ENCODE measurements at regions not wholly inside any gene's neighbourhood (a gene's known extent, or its start where the extent isn't known, plus 50 kb on each side); places are given as distances from the start of the nearest gene placed in this dataset.

GRCh38 chr4:56215141-56215783 is 172.0 kb downstream of the AASDH start:
- TF ChIP-seq CTCF (IDR thresholded peaks at IDR 0.05) (no peak), POLR2A (IDR thresholded peaks at IDR 0.05) (no peak), POLR2AphosphoS5 (IDR thresholded peaks at IDR 0.05) (no peak)
- no peak for DNase-seq (ENCODE audit: low spot score in 2 of 2)
- intact Hi-C loops (cut with DNase I; ENCODE audit: low total_unique reads) = no loop called here

GRCh38 chr4:56213543-56213942 is 173.7 kb downstream of the AASDH start:
- no peak overlapping the region for H3K27ac ChIP-seq
- no peaks in the 10 kb centered on the region for H3K36me3 ChIP-seq
- H3K27me3 ChIP-seq = no peaks in the 10 kb centered on the region
- peaks cover 7 to 19% of the 10 kb centered on the region in 2 donors for H3K9me3 ChIP-seq
- no peak overlapping the region for H3K4me3 ChIP-seq
- intact Hi-C loops (cut with DNase I; ENCODE audit: low total_unique reads) = no loop called here
- TF ChIP-seq POLR2AphosphoS5 (IDR thresholded peaks at IDR 0.05) (no peak), CTCF (IDR thresholded peaks at IDR 0.05) (no peak), POLR2A (IDR thresholded peaks at IDR 0.05) (no peak)
- DNase-seq (ENCODE audit: low spot score in 2 of 2) = no peak
- H3K4me1 ChIP-seq = no peaks in the 10 kb centered on the region

More at GRCh38 chr4:56215141-56215783, 172.0 kb downstream of the AASDH start:
- Histone ChIP-seq H3K36me3 (no peaks in the 10 kb centered on the region), H3K9me3 (peaks cover 7 to 19% of the 10 kb centered on the region in 2 donors), H3K27me3 (no peaks in the 10 kb centered on the region), H3K27ac (no peak overlapping the region), H3K4me3 (no peak overlapping the region), H3K4me1 (no peaks in the 10 kb centered on the region)

DNA sequence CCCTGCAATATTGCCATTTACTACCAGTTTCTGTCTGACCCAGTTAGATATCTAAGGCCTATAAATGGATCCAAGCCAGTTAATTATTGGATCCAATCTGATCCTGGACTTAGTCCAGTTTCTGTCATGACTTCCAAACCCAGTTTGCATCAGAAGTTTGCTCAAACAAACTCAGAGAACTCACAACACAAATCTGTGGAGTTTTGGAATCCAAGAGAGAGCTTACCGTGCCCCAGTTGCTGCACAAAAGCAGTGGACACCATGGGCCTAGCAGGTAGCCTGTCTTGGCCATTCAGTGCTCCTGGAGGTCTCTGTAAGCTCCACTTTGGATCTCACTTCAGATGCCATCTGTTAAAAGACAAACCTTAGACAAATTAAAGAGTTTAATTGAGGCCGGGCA is 174.5 kb downstream of the AASDH start:
- Histone ChIP-seq H3K9me3 (peaks cover 7 to 19% of the 10 kb centered on the region in 2 donors), H3K27ac (no peak overlapping the region), H3K27me3 (no peaks in the 10 kb centered on the region), H3K4me3 (no peak overlapping the region), H3K4me1 (no peaks in the 10 kb centered on the region), H3K36me3 (no peaks in the 10 kb centered on the region)
- no peak for TF ChIP-seq POLR2A (IDR thresholded peaks at IDR 0.05)
- no peak for TF ChIP-seq POLR2AphosphoS5 (IDR thresholded peaks at IDR 0.05)
- TF ChIP-seq CTCF (IDR thresholded peaks at IDR 0.05) = no peak
- no peak for DNase-seq (ENCODE audit: low spot score in 2 of 2)
- intact Hi-C loops (cut with DNase I; ENCODE audit: low total_unique reads) = no loop called here

DNA sequence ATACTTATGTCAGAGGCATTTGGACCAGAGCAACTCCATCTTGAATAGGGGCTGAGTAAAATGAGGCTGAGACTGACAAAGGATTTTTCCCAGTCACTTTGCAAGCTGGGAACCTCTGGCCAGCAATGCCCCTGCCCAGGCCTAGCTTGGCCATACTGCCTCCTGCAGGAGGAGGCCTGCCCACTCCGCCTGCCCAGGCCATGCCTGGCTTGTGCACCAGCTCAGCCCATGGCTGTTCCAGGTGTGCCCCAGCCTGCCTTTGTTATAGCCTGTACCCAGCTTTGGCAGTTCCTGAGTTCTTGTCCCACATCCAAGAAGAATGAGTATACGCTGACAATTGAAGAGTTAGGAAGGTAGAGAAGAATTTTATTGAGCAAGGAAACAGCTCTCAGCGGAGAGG is 176.1 kb downstream of the AASDH start:
- Histone ChIP-seq H3K4me3 (no peak overlapping the region), H3K27me3 (no peaks in the 10 kb centered on the region), H3K9me3 (peaks cover 7 to 19% of the 10 kb centered on the region in 2 donors), H3K4me1 (no peaks in the 10 kb centered on the region), H3K27ac (no peak overlapping the region), H3K36me3 (no peaks in the 10 kb centered on the region)
- intact Hi-C loops (cut with DNase I; ENCODE audit: low total_unique reads) = no loop called here
- no peak for TF ChIP-seq POLR2A (IDR thresholded peaks at IDR 0.05)
- no peak for TF ChIP-seq CTCF (IDR thresholded peaks at IDR 0.05)
- no peak for TF ChIP-seq POLR2AphosphoS5 (IDR thresholded peaks at IDR 0.05)
- DNase-seq (ENCODE audit: low spot score in 2 of 2) = no peak

- Histone ChIP-seq H3K4me3 (no peak overlapping the region), H3K27ac (no peak overlapping the region), H3K9me3 (peaks cover 7 to 19% of the 10 kb centered on the region in 2 donors), H3K27me3 (no peaks in the 10 kb centered on the region), H3K36me3 (no peaks in the 10 kb centered on the region), H3K4me1 (no peaks in the 10 kb centered on the region)
- DNase-seq (ENCODE audit: low spot score in 2 of 2) = no peak
- TF ChIP-seq POLR2A (IDR thresholded peaks at IDR 0.05) = no peak
- intact Hi-C loops (cut with DNase I; ENCODE audit: low total_unique reads) = no loop called here
Measured at GRCh38 chr4:56210397-56210796, 176.9 kb downstream of the AASDH start.
